Right lobe of liver (tissue), 4 donors: ENCODE measurements at regions not wholly inside any gene's neighbourhood (a gene's known extent, or its start where the extent isn't known, plus 50 kb on each side); places are given as distances from the start of the nearest gene placed in this dataset.

ENCODE experiments used
- POLR2A ChIP-seq: fragments of 450-650 bp; IDR thresholded peaks from one replicate; pipeline ENCODE4 v1.6.1; 2017; ENCODE audit warnings: antibody characterized with exemption, mild to moderate bottlenecking
- TF ChIP-seq, protein P1 (sequence below), 4 donors: fragments of 200-600 bp in 3 of 4; fragments of 450-650 bp in 1 of 4; IDR thresholded peaks; one replicate each; pipeline versions ENCODE4 v1.5.1 to v1.8.0; 2016 to 2022; ENCODE audit warnings: antibody characterized with exemption in 4 of 4, mild to moderate bottlenecking in 2 of 4
- donor health status: DM: no; HTN: no; CAD: no.
- donor health status: DM: no; HTN: no; CAD: no.
- donor health status: DM: no; HTN: yes; CAD: no.

- TF ChIP-seq, protein P1, sequence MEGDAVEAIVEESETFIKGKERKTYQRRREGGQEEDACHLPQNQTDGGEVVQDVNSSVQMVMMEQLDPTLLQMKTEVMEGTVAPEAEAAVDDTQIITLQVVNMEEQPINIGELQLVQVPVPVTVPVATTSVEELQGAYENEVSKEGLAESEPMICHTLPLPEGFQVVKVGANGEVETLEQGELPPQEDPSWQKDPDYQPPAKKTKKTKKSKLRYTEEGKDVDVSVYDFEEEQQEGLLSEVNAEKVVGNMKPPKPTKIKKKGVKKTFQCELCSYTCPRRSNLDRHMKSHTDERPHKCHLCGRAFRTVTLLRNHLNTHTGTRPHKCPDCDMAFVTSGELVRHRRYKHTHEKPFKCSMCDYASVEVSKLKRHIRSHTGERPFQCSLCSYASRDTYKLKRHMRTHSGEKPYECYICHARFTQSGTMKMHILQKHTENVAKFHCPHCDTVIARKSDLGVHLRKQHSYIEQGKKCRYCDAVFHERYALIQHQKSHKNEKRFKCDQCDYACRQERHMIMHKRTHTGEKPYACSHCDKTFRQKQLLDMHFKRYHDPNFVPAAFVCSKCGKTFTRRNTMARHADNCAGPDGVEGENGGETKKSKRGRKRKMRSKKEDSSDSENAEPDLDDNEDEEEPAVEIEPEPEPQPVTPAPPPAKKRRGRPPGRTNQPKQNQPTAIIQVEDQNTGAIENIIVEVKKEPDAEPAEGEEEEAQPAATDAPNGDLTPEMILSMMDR (IDR thresholded peaks at IDR 0.05) = no peak
- no peak for TF ChIP-seq POLR2A
Observed at GRCh38 chr5:87785554-87786335, 373.0 kb upstream of the CCNH start.
